ENCODE measurements at regions not wholly inside any gene's neighbourhood (a gene's known extent, or its start where the extent isn't known, plus 50 kb on each side); places are given as distances from the start of the nearest gene placed in this dataset.
"Not testable (repeated sequence)": the region's sequence is repeated elsewhere in the genome, so short reads cannot be mapped to it uniquely, and the experiment has no call there.

GRCh38 chr15:20652914-20653313, 111.3 kb upstream of the GOLGA6L6 start:
- DNase-seq (no peak), ATAC-seq (ENCODE audit: insufficient read depth, low FRiP score) (no peak)
- 85 to 86% methylated on average over 2 of the region's 2 CpGs for WGBS, 2 donors
- Histone ChIP-seq H3K4me1 (ENCODE audit: control insufficient read depth in 5 of 5, insufficient read depth in 5 of 5, low read length in 5 of 5) (no peaks in the 10 kb centered on the region), H3K36me3 (ENCODE audit: control insufficient read depth in 4 of 4, insufficient read depth in 4 of 4, low read length in 4 of 4) (no peaks in the 10 kb centered on the region), H3K9me3 (ENCODE audit: control insufficient read depth in 4 of 4, insufficient read depth in 3 of 4, low read length in 3 of 4) (peaks cover 0 to 18% (median 6%) of the 10 kb centered on the region in 4 donors), H3K4me3 (no peak overlapping the region), H3K9ac (ENCODE audit: insufficient read depth in 1 of 2, low read length in 2 of 2) (no peak overlapping the region), H3K27ac (ENCODE audit: low read depth in 1 of 2, low read length in 1 of 2) (no peak overlapping the region), H3K27me3 (ENCODE audit: control insufficient read depth in 3 of 3, insufficient read depth in 3 of 3, low read length in 2 of 3) (no peaks in the 10 kb centered on the region)
- TF ChIP-seq CTCF (IDR thresholded peaks at IDR 0.05; ENCODE audit: control extremely low read depth, extremely low read depth), result no peak

GRCh38 chr15:20648402-20648975, 106.9 kb upstream of the GOLGA6L6 start:
- peaks cover 0 to 19% (median 2%) of the 10 kb centered on the region in 4 donors for H3K9me3 ChIP-seq (ENCODE audit: control insufficient read depth in 4 of 4, insufficient read depth in 3 of 4, low read length in 3 of 4)
- not testable (repeated sequence) for ATAC-seq (ENCODE audit: insufficient read depth, low FRiP score); H3K36me3 ChIP-seq (ENCODE audit: control insufficient read depth in 4 of 4, insufficient read depth in 4 of 4, low read length in 4 of 4); H3K27ac ChIP-seq (ENCODE audit: low read depth in 1 of 2, low read length in 1 of 2); H3K4me1 ChIP-seq (ENCODE audit: control insufficient read depth in 5 of 5, insufficient read depth in 5 of 5, low read length in 5 of 5); H3K27me3 ChIP-seq (ENCODE audit: control insufficient read depth in 3 of 3, insufficient read depth in 3 of 3, low read length in 2 of 3); H3K9ac ChIP-seq (ENCODE audit: insufficient read depth in 1 of 2, low read length in 2 of 2); H3K4me3 ChIP-seq; DNase-seq
- 81 to 87% methylated on average over 6 of the region's 6 CpGs for WGBS, 2 donors

- 75 to 78% methylated on average over 7 of the region's 7 CpGs for WGBS, 2 donors
- DNase-seq, result no peak
These were observed 105.0 kb upstream of the GOLGA6L6 start for GRCh38 chr15:20646529-20647142.

More at GRCh38 chr15:20646529-20647142, 105.0 kb upstream of the GOLGA6L6 start:
- no peak overlapping the region for H3K27ac ChIP-seq (ENCODE audit: low read depth in 1 of 2, low read length in 1 of 2)
- H3K9ac ChIP-seq (ENCODE audit: insufficient read depth in 1 of 2, low read length in 2 of 2), result no peak overlapping the region
- no peaks in the 10 kb centered on the region for H3K27me3 ChIP-seq (ENCODE audit: control insufficient read depth in 3 of 3, insufficient read depth in 3 of 3, low read length in 2 of 3)
- no peak overlapping the region for H3K4me3 ChIP-seq
- no peak for TF ChIP-seq CTCF (IDR thresholded peaks at IDR 0.05; ENCODE audit: control extremely low read depth, extremely low read depth)
- H3K4me1 ChIP-seq (ENCODE audit: control insufficient read depth in 5 of 5, insufficient read depth in 5 of 5, low read length in 5 of 5), result no peaks in the 10 kb centered on the region
- H3K9me3 ChIP-seq (ENCODE audit: control insufficient read depth in 4 of 4, insufficient read depth in 3 of 4, low read length in 3 of 4), result peaks cover 0 to 13% (median 1%) of the 10 kb centered on the region in 4 donors
- ATAC-seq (ENCODE audit: insufficient read depth, low FRiP score), result no peak
- H3K36me3 ChIP-seq (ENCODE audit: control insufficient read depth in 4 of 4, insufficient read depth in 4 of 4, low read length in 4 of 4), result no peaks in the 10 kb centered on the region
